Sciatic nerve (tissue), 2 donors: ENCODE measurements at regions not wholly inside any gene's neighbourhood (a gene's known extent, or its start where the extent isn't known, plus 50 kb on each side); places are given as distances from the start of the nearest gene placed in this dataset.
A peak's percentile ranks its signal among the peaks of the same experiment; 100 is the strongest.

ENCODE experiments used
- ATAC-seq: fragments of 200-7000 bp; cut with Tn5 transposase; one replicate; pipeline ENCODE4 v1.9.1; 2020; ENCODE audit warnings: mild to moderate bottlenecking, moderate library complexity
- DNase-seq: peaks from one replicate; pipeline ENCODE4 v3.0.0-alpha.2; 2020; ENCODE audit warnings: low spot score
- intact Hi-C: fragments of 100-400 bp; cut with DNase I; formaldehyde crosslinking; loops from one replicate; pipeline ENCODE4 v1.14.2; 2022
- donor health status: DM: no; HTN: no; CAD: no.
- donor health status: DM: no; HTN: no; CAD: no.

DNA sequence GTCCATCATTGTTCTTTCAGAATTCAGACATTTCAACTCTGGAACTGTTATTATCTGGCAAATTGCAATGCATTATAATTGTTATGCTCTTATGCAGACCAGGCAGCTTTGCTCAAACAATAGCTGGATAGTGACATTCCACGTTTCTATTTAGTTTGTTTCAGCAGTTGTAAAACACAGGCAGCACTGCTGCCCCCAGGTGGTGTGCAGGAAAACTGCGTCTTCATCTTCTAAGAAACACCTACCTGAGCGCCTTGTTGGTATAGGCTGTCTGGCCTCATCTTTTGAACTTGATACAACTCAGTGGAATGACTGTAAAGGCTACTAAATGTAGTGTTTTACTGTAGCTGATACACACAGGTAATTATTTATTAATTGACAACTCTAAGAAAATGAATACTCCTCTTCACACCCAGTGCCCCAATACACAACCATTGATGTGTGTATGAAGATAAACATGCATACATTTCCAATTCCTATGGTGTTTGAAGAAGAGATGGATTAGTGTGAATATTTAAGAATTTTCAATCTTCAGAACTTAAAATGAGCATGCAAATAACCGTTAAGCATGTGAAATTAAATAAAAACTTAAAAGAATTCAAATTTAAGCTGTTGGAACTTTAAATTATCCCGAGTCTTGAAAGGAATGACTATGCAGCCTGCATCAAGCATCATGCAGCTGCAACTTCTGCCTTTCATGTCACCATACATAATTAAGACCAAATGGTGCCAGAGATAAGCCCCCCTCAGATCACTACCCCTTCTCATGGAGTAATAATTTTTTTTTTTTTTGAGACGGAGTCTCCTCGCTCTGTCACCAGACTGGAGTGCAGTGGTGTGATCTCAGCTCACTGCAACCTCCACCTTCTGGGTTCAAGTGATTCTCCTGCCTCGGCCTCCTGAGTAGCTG is 85.6 kb downstream of the CD8B2 start:
- DNase-seq = no peak
- ATAC-seq = no peak
- intact Hi-C loops = no loop called here

DNA sequence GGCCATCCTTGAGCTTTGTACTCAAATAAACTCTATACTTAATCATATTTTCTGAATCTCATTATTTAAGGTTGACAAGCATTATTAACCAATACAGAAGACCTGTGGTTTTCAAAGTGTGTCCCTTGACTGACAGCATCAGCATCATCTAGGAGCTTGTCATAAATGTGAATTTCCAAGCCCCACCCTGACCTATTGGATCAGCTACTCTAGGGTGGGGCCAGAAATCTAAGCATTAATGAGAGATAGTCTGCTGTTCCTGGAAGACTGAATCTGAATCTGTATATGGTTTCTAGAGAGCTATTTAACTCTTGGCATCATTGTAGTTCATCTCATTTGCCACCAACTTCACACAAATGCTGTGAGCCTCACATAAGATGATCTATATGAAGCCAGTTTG is 86.6 kb downstream of the CD8B2 start:
- no peak for ATAC-seq
- DNase-seq = no peak
- intact Hi-C loops = no loop called here

DNA sequence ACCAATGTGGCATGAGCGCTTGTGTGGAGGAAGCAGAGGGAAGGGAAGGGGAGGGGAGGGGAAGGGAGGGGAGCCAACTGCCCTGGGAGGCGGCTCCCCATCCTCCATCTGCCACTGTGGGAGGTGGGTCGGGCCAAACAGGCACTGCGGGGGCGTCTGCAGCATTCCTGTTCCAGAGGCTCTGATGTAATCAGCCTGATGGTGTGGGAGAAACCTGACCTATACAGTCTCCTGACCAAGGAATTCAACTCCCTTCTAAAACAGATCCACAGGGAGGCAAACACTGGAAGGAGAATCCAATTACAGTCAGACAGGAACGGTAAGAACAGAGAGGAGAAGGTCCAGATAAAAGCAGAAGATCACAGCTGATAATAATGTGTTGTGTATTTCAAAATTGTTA is 88.8 kb downstream of the CD8B2 start:
- DNase-seq (peak; percentile 77), ATAC-seq (peak; percentile 84)
- intact Hi-C loops = no loop called here

DNA sequence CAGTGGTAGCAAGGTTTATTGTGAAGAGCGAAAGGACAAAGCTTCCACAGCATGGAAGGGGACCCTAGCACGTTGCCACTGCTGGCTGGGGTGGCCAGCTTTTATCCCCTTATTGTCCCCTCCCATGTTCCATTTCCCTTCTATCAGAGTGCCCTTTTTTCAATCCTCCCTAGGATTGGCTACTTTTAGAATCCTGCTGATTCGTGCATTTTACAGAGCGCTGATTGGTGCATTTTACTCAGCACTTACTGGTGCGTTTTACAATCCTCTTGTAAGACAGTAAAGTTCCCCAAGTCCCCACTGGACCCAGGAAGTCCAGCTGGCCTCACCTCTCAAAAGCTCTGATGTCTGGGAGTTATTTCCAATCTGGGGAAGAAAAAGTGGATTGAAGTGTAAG is 90.1 kb downstream of the CD8B2 start:
- ATAC-seq (no peak), DNase-seq (no peak)
- intact Hi-C loops = no loop called here

DNA sequence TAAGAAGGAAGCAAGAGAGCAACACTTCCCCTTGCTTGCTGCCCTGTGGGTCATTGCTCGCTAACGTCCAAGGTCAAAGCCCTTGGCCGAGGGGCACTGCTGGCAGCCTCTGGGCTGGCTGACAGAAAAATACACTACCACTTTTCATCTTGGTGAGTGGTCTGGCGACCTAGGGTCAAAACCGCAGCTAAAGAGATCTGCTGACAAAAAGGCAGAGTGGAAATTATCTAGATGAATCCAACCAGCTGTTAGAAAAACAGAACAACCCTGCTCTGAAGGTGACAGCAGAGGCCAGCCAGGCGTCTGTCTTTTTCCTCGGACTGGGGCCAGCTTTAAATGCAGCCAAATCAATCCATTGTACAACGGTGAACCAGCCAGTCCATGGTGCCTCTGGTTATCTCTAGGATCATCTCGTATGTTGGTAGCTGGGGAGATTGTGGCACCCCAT is 92.6 kb downstream of the CD8B2 start:
- intact Hi-C loops = no loop called here
- ATAC-seq (no peak), DNase-seq (no peak)

DNA sequence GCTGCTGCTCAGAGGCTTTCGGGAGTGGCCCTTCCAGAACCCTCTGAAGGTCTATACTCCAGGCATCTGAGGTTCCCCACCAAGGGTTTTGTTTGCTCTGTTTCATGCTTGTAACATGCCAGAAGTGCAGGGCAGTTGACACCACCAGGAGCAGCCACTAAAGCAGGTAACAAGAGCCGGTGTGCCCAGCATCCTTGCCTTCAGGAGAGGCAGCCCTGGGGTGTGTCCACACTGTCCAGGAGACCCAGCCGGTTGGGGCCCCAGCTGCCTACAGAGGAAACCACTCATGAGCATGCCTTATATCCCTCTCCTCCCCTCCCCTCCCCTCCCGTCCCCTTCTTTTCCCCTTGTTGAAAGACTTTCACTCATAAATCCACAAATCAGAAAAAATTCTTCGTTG is 93.1 kb downstream of the CD8B2 start:
- ATAC-seq = no peak
- intact Hi-C loops = no loop called here
- DNase-seq = no peak

DNA sequence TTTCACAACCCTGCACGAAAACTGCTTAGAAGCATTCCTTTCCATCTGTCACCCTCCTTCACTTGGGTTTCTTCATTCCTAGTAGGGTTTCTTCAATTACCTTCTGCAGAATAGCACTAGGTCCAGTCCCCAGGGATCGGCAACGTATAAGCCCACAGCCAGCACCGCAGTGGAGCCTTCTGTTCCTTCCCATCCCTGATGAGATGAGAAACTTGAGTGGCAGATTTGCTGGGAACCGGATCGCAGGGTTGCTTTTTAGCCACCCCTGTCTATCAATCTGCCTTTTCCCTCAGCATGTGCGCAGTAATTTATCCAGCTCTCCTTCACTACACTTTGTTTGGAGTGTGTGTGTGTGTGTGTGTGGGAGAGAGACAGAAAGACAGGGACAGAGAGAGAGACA is 94.2 kb downstream of the CD8B2 start:
- DNase-seq (no peak), ATAC-seq (no peak)
- intact Hi-C loops = no loop called here

DNA sequence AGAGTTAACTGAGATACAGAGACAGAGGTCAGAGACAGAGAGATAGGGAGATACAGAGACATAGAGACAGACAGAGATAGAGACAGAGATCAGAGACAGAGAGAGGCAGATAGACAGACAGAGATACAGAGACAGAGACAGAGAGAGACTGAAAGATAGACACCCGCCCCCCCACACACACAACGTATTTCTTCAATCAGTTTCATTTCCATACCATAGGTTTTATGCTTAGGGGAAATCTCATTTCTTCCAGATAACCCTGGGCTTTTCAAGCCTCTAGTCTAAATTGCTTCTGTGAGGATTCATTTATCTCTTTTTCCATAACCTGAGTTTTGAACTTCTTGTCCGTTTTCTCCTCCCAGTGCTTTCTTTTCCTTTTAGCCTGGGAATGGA is 94.6 kb downstream of the CD8B2 start:
- ATAC-seq (no peak), DNase-seq (no peak)
- intact Hi-C loops = no loop called here

DNA sequence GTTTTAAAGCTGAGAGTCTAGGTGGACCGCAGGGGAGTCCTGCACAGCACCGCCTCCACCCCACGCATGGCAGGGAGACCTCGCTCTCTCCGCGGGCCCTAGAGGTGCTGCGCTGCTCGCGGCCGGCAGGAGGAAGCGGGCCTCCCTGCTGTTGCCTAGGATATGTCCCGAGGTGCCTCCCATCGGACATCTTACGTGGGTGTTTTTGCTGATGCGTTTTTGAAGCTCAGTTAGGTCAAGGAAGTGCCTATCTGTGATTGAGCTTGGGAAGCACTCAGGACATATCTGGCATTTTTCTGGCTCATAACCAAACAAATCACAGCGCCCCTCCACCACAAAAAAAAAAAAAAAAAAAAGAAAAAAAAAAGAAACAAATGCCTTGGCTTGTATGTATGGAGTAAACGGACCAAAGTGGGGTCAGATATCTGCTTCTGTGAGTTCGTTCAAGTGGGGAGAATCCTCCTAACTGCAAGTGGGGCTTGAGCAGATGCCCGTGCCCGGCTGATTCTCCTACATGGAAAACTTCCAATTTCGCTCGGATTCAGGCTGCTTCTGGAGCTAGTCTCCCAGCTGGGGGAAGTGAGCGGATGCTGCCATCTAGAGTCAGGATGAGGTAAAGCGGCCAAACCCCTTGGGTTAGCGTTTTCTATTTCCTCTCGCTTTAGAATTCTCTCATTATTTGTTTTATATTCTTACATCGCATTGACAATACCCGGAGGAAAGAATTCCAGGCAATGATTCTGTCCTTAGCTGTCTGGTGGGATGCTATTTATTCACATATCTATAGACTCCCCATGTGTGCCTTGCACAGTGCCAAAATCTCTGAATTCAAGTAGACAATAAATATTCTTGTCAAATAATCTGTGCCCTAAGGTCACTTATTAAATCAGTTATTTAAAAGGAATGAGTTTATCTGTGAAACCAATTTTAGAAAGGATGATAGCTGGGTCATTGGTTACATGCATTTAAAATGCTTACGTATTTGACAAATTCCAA is 95.3 kb downstream of the CD8B2 start:
- intact Hi-C loops = no loop called here
- DNase-seq (peak; percentile 85), ATAC-seq (peak; percentile 93)

DNA sequence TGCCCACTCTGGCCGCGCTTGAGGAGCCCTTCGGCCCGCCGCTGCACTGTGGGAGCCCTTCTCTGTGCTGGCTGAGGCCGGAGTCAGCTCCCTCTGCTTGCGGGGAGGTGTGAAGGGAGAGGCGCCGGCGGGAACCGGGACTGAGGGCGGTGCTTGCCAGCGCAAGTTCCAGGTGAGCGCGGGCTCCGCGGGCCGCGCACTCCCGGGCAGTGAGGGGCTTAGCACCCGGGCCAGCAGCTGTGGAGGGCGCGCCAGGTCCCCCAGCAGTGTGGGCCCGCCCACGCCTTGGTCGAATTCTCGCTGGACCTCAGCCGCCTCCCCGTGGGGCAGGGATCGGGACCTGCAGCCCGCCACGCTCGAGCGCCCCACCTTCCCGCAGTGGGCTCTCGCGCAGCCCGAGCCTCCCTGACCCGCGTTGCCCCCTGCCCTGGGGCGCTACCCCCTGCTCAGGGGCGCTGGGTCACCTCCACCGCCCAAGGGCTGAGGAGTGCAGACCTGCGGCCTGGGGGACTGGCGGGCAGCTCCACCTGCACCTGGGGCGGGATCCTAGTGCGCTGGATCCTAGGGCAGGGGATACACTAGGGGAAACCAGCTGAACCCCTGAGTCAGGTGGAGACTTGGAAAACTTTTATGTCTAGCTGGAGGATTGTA is 97.3 kb downstream of the CD8B2 start:
- no peak for DNase-seq

DNA sequence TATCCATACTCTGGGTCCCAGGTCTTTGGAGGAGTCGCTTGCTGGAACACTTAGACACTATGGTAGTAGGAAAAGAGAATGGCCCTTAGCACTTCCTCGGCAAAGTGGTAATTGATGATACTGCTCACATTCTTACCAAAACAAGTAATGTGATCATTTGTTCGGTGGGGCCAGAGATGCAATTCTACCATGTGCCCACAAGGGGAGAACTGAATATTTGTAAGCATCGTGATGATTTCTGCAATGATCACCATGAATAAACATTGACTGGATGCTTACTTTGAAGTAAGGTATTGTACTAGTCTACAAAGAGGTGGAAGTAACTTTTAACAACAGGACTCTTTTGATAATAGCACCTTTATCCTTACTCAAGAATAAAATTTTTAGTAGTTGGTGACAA is 109.7 kb downstream of the CD8B2 start:
- intact Hi-C loops = no loop called here
- no peak for ATAC-seq
- DNase-seq = no peak

More for the DNA sequence above, 97.3 kb downstream of the CD8B2 start:
- no peak for ATAC-seq
- intact Hi-C loops = no loop called here

DNA sequence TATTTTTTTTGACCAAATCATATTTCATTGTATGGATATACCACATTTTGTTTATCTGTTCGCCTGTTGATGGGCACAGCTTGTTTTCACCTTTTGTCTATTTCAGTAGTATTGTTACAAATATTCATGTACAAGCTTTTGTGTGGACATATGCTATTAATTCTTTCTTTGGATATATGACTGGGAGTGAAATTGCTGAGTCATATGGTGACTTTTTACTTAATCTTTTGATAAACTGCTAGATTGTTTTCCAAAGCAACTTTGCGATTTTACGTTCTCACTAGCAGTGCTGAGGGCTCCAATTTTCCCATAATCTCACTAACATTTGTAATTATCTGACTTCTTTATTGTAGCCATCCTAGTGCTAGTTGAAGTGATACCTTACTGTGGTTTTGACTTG is 112.4 kb downstream of the CD8B2 start:
- intact Hi-C loops = no loop called here
- no peak for DNase-seq
- ATAC-seq = no peak

DNA sequence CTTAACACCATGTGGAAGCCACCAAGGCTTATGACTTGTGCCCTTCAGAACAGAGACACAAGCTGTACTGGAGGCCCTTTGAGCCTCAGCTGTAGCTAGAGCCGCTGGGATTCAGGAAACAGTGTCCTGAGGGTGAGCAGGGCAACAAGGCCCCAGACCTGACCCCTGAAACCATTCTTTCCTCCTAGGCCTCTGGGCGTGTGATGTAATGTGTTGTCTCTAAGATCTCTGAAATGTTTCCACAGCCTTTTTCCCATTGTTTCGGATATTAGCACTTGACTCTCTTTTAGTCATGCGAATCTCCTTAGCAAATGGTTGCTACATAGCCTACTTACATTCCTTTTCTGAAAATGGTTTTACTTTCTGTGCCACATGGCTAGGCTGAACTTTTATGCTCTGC is 114.9 kb downstream of the CD8B2 start:
- intact Hi-C loops = no loop called here
- ATAC-seq (no peak), DNase-seq (no peak)

DNA sequence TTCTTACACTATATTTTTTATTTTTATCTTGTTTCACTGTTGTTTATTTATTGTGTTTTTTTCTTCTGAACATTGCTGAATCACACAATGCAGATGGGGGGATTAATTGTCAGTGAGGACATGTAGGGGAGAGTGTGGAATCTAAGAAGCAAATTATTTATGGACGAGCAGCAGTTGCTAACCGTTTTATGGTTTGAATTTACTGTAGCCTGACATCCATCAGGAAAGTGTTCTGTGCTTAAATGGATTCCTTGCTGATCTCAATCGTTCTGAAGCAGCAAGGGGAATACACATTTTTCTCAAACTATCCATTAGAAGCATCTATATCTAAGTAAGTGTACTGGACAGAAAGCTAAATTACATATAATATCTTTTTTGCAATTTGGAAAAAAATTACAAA is 119.5 kb downstream of the CD8B2 start:
- ATAC-seq (no peak), DNase-seq (no peak)
- intact Hi-C loops = no loop called here

DNA sequence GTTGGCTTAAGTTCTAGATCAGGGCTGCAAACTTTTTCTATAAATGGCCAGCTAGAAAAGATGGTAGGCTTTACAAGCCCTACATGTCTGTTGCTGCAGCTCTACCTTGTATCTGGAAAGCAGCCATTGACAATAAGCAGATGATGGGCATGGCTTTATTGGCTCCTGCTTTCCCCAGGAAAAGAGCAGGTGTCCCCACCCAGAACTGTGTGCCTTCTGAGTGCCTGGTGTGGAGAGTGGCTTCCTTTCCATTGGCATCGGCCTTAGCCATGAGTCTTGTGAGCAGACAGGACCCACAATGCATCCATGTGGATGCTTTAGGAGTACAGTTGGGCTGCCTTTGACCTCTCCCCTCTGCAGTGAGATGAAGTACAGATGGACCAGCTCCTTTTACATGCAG is 120.2 kb downstream of the CD8B2 start:
- DNase-seq (no peak), ATAC-seq (no peak)
- intact Hi-C loops = no loop called here

DNA sequence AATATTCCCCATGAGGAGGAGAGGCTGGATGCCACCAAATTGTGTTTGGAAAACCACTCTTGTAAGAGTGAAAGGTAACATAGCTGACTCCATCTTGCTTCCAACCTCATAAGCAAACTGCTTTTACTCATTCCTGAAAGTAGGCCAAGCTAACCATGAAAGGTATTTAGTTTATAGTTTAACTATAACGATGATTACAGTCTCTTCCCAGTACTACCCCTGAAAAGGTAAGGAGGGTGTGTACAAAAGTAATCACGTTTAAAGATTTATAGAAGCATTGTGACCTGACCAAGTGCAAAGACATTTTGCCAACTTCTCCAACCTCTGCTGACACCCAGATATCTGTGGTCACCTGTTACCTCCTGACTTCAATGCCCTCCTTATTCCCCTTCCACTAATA is 122.6 kb downstream of the CD8B2 start:
- DNase-seq = no peak
- intact Hi-C loops = no loop called here
- no peak for ATAC-seq

DNA sequence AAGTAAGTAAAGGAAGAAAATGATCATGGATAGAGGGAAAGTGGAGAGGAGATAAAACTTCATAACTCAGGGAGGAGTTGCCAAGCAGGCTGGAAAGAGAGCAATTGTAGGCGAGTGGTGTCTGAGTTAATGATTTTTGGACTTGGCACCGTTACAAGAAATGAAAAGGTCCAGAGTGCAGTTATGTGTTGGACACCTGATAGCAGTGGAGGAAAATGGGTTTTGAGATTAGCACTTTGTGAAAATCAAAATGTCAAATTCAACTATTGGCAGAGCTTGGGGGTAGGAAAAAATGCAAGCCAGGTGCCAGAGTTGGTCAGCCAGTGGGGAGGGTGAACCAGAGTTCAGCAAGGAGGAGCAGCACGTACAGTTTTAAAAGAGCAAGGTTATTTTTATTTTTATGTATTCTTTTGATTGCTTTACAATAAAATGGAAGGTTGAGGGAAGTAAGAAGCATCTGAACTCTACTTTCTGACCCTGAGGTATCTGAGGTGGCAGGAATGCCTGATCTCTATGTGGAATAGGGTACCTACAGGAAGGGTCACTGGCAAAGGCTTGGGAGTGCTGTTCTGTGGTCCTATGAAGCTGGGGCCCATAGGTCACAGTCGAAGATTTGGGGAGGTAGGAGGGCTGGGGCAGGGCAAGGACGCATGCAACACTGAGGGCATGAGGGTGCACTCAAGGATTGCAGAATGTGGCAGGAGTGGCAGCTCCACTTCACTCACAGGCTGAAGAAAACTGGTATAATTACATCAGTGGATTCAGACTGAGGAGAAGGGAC is 127.5 kb downstream of the CD8B2 start:
- intact Hi-C loops = no loop called here
- DNase-seq = no peak
- no peak for ATAC-seq

DNA sequence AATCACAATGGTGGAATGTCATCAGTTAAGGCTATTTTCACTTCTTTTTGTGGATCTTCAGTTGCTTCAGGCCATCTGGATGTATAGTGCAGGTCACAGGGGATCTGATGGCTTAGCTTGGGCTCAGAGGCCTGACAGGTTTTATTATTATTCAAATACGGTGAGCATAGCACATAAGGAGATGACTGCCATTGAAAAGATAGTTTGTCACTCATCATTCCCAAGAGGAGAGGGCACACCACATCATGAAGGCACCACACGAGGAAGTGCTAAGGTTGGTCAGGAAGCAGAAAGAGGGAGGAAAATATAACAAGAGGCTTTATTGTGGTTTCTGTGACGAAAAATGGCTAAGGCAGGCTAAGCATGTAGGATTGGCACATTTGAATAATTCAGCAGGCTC is 131.4 kb downstream of the CD8B2 start:
- ATAC-seq = no peak
- intact Hi-C loops = no loop called here
- no peak for DNase-seq

DNA sequence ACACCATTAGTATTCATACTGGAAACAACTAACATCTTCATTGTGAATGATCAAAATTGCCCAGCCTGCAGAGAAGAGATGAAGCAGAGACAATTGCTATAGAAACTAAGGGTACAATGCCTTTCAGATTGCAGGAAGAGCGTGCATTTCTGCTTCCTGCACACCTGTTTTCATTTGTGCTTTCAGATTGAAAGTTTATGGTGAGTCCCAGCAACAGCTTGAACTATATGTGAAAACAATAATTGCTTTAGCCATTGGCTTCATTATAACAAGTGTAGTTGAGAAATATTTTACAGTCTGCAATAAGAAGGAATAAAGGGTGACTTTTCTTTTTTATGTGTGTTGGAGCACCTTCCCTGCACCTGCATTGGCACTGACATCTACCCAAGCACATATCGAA is 136.3 kb downstream of the CD8B2 start:
- intact Hi-C loops = no loop called here
- ATAC-seq (no peak), DNase-seq (no peak)
